Activated CD8-positive, alpha-beta memory T cell treated with anti-CD3 and anti-CD28 coated beads for 24 hours (primary cell): ENCODE measurements at regions not wholly inside any gene's neighbourhood (a gene's known extent, or its start where the extent isn't known, plus 50 kb on each side); places are given as distances from the start of the nearest gene placed in this dataset.

Experiments used
- DNase-seq: peaks from one replicate; pipeline ENCODE4 v3.0.0-alpha.2; 2020

DNA sequence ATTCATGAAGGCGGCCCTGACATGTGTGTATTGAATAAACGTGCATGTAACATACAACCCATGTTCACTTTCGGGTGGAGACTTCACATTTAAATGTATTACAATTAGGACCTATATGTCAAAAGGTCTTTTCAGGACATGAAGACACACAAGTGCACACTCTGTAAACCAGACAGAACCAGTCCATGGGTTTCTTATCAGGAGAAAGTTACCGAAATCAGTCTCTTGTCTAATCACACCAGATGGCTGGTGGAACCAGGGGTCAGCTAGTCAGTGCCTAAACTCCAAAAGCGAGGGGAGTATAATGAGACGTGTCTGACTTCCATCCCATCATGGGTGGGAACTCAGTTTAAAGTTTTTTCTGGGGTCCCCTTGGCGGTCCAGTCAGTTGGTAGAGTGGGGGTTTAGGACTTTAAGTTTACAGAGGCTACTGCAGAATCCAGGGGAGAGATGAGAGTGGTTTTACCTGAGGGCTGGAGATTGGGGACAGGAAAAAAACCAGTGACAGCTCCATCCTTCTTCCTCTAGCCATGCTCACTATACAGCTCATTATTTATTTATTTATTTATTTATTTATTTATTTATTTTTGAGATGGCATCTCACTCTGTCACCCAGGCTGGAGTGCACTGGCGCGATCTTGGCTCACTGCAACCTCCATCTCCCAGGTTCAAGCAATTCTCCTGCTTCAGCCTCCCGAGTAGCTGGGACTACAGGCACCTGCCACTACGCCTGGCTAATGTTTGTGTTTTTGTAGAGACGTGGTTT, 251.3 kb upstream of the LYZL1 start:
- no peak for DNase-seq

DNA sequence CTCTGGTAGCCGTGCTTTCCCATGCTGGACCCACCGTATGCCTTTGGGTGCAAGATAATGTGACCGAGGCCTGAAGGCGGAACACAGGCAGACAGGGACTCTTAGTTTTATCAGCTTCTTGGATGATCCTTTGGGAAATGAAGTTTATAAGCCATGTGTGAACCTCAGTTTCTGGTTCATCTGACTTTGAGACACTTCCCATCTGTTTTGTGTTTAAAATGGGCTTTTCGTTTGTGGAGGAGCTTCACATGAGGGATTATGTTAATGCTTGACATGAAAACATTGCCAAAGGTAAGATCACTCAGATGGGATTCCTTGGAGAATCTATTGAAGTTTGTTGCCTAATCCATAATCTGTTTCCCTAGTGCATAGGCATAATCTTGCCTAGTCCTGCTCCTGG, 249.8 kb upstream of the LYZL1 start:
- DNase-seq: no peak

DNA sequence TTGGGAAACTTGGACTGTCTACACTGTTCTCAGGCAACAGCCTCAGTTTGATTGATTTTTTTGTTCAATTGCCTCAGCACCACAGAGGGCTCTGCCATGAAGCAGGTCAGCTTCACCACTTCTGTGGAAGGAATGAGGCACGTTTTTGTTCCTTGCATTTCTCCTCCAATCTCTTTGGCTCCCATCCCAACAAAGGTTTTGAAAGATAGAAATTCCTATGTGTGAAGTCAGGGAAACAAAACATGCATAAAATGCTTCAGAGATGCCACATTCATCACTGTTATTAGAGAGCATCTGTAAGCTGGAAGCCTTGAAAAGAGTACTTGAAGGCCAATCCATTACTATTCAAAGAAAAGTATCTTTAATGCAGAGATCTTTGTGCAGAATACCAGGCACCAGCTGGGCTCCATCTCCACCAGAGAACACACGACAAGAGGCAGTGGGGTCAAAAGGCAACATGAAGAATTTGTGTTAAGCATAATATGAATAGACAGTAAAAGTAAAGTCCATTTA, 249.1 kb upstream of the LYZL1 start:
- no peak for DNase-seq

DNA sequence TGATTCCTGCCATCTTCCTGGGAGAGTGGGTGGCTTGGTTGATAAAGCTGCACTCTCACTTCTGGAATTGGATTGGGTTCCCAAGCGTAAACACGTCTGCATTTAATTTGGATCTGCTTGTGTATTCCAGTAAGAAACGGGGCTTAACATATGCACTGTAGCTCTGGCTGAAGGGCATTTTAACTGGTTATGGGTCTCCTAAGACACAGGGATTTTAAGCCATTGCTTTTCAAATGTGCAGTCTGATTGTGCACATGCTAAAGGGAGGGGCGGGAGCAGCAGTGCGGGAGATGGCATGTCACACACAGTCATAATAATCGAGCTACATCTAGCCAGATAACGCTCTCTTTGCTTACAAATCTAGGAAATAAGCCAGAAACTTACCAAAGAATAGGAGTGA, 247.3 kb upstream of the LYZL1 start:
- DNase-seq: no peak

DNA sequence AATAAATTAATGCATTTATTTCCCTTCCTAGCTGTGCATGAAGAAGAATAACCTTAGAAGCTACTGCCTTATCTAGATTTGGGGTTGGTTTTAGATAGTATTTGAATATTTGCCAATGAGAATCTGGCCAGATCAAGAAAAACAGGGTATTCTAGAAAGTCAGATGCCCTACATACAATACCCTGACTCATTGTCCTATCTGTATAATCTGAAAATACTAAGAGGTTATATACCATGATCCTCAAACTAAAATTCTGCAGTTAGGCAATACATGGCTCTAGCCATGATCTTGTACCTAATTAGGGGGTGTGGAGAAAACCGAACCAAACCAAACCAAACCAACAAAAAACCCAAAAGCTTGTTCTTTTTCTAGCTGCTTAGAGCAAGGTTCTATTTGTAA, 240.4 kb upstream of the LYZL1 start:
- no peak for DNase-seq

DNA sequence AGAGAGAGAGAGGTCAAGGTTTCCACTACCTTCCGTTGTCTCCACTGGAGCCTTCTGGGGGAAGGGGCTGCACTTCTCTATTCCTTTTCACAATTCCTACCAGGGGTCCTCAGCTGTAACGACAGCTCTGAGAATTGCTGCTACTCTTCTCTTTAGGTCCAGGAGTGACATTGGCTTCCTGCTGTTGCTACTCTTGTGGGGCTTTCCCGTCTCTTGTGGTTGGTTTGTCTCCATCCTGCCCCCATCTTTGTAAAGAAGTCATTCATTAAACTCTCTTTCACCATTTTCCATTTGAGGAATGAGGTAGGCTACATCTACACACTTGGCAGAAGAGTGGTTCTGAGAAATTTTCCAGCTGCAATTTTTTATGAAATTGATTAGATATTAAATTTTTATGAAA, 238.8 kb upstream of the LYZL1 start:
- no peak for DNase-seq

DNA sequence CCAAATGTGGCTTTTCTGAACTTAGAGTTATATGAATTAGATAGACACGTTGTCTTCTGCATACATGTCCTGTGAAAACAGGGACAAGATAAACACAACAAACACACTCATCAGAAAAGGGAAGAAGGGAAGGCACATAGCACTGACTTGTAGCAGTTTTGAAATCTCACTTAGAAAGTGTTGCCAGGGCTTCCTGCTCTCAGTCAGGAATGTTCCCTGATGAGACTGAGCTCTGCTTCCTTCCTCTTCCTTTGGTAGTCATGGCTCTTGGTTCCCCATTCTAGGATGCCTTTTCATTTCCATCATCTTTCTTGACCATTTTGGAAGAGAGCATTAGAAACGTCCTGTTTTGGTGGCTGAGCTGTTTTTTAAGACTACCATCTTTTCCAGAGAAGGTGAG, 233.8 kb upstream of the LYZL1 start:
- DNase-seq: no peak

DNA sequence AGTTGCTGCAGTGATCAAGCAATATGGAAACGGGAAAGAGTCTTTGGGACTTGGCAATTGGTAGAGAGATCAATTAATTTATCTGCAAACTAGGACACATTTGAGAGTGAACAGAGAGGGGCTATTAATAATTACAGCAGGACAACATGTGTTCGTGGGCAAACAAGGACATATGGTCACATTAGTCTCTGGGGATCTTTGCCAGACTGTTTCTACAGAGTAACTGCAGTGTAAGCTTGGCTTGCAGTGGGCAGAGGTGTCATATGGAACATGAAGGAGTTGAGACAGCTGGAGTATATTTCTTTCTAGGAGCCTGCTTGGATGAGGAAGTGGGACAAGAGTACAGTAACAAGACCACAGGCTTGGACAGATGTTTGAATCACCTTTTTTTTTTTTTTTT, 232.1 kb upstream of the LYZL1 start:
- no peak for DNase-seq

DNA sequence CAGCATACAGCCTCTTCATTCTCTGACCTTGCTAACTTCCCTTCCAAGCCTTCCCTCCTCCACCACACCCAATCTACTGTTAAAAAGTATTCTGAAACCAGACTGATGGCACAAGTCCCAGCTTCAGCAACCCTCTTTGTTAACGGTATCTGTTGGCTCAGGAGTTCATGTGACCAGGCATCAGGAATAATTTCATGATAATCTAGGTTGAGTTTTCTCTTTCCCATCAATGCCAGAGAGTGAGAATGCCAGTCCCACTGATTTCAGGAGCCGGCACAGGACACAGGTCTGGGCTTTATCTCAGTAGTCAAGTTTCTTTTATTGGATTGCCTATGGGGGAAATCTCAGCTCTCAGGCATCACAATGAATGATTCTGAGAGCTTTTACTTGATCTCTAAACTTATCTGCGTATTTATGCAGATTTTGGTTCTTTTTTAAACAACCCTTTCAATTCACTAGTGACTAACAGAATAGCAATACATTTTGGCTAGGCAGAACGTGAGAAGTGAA, 231.0 kb upstream of the LYZL1 start:
- no peak for DNase-seq

DNA sequence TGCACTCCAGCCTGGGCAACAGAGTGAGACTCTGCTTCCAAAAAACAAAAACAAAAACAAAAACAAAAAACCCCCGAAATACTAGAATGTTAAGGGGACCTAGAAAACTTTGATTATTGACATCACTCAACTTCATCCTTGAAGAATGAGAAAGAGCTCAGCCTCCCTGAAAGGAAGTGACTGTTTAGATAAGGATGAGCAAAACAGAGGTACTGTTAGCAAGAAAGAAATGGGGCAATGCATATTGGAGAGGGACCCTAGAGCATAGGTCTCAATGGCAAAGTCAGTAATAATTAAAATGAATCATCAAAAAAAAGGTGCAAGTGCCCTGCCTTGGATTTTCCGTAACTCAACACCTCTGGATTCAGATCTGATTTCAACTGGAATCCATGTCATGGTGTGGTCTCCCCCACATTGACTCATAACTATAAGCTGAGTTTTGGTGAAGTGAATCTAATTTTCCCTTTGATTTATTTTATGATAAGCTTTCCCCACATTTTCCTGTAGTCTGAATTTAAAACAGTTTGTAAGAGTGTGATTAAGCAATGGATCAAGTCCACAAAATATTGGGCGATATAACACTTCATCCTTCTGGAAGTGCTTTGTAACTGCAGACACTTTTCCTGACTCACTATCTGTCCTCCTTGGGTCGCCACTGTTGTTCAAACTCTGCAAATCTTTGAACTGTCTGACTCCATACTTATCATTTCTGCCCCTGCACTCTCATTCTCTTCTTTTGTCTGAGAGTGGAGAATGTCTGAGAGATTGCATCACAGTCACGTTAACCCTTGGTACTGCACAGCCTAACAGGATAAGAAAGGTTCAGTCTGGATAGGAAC, 224.8 kb upstream of the LYZL1 start:
- DNase-seq: no peak

DNA sequence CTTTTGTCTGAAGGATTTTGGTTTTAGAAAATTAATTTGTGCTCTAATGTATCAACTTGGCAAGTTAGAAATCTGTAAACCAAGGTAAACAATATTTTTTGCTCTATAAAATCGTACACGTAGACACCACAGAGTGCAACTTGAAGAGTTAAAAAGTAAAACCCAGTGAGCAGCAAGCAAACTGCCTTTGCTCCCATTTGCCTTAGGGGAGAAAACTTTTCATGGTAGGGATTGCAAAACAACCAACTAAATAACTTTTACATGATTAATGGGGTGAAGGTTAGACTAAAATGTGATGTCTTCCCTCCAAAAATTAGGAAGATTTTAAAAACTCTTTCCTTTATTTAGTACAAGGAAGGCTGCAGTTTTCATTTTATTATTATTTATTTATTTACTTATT, 224.2 kb upstream of the LYZL1 start:
- DNase-seq: no peak

DNA sequence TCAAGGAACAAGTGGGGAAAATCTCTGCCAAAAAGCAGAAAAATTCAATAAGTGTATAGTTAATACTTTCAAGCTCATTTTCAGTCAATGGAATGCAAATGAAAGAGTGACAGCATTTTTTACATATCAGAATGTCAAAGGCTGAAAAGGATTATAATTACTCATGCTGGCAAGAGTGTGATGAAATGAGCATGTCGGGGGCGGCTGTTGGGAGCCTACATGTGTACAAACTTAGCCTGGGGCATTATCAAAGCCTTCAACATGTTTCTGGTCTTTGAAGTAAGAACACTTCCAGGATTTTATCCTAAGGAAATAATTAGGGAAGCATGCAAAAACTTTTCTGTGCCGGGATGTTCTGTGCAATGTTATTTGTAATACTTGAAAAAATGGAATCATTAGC, 221.7 kb upstream of the LYZL1 start:
- no peak for DNase-seq

DNA sequence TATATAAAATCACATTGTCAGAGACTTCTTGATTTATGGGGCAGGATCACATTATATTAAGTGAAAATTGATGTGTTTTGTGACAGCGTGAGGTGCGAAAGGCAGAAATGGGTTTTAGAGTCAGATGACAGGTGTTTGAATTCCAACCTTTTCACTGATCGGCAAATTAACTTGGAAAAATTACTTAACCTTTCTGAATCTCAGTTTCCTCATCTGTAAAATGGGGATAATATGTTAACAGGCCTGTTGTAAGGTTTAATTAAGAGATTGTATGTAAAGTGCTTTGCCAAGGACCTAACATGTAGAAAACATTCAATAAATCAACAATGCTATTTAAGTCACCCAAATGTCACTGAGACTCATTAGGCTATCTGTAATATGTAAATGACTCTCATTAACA, 221.2 kb upstream of the LYZL1 start:
- no peak for DNase-seq

DNA sequence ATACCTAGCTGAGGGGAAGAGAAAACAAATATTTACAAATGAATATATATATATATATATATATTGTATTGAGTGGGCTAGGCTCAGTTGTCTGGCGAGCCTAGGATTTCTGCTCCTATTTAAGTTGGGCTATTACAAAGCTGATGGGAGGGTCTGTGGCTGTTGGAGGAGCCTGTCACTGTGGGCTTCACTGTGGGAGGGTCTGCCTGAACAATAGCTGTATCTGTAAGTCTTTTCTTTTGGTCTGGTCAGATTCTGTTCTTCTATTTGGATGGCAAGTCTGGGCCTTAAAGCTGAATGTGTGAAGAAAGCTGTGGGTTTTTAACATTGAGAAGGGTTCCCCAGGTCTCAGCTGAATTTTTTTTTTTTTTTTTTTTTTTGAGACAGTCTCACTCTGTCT, 220.6 kb upstream of the LYZL1 start:
- no peak for DNase-seq

DNA sequence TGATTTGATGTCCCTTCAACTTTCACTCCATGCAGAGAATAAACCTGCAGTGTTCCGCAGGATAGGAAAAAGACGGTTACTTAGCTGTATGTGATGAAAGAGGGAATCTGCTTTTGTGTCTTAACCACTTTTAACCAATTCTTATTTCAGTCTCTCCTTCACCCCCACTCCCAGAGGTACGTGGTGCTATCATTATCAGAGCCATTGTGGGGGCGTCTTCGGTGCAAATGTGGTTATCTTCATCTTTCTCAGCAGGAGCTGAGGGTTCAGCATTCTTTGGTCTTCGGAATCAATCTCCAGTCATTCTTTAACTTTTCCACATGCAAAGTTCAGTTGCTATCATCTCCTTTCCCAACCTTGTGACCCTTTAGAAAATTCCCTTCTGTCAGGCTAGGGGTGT, 219.9 kb upstream of the LYZL1 start:
- no peak for DNase-seq

DNA sequence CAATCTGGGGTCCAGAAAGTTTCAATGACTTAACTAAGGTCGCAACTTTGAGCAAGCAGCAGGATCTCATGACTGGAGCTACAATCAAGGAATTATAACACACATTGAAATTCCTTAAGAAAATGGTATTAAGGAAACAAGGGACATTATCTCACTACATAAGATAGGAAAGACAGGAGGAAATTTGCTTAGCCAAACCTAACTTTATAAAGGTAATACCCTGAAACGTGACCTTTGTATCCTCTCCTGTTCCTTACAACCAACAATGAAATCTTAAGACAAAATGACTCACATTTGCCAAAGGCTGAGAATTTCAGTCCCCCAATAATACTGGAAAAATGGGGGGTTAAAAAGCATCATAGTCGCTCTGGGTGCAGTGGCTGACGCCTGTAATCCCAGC, 218.9 kb upstream of the LYZL1 start:
- DNase-seq: no peak

DNA sequence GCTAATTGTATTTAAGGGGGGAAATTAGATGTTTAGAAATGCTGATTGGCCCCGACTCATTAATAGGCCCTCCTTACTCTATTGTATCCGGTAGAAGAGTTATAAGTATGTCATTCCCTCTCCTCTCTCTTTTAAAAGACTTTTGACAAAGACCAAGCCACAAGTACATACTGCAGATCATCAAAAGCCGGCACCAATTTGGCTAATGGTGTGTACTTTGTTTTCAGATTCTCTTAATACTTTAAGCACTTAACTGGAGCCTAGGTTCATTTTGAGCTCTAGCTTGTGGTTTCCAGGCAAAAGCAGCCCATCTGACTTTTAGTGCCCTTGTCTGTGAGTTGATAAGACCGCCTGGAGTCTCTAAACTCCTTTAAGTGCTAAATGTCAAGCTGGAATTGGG, 210.0 kb upstream of the LYZL1 start:
- no peak for DNase-seq

DNA sequence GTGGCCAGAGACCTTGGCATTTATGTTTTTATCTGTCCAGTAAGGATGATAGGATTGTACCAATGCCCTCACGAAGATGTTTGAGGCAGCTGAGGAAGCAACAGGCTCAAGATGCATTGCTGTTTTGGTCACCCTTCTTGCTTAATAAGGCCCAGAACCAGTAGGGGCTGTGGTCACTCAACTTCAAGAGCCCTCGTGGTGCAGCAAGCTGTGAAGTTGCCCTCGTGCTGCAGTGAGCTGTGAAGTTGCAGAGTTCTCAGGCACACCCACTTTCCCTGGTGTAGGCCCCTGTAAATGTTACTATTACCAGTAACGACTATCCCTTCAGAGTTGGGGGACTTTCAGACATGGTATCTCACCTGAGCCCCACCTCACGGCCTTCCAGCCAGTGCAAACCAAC, 207.6 kb upstream of the LYZL1 start:
- DNase-seq: no peak

DNA sequence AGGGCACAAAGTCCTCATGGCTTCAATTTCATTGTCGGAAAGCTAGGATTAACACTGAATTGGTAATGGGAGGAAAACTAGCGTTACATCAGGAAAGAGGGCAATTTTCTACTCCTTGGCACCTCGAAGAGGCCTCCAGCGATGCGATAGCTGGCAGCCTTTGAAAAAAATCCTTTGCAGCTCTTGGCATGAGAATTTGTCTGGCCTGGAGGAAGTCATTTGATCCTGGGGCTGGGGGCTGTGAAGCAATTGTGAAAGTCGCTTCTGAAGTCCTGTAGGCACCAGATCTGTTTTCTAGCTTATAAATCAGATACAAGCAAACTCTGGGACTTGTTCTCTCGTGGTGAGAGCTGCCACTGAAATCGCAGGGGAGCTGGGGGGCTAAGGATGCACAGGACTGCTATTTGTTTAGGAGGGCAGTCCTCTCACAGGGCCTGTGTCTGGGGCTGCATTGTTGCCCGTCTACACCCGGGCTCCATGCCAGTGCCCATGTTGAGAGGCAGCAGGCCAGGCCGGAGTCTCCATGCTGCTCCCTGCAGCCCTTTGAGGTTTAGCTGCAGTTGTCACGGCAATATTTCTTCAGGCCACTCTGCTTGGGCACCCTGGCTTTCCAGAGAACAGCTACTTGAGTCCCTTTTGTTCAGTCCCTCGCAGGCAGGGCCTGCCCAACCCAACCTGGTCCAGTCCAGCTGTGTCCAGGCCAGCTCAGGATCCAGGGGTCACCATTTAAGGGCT, 206.8 kb upstream of the LYZL1 start:
- DNase-seq: no peak

DNA sequence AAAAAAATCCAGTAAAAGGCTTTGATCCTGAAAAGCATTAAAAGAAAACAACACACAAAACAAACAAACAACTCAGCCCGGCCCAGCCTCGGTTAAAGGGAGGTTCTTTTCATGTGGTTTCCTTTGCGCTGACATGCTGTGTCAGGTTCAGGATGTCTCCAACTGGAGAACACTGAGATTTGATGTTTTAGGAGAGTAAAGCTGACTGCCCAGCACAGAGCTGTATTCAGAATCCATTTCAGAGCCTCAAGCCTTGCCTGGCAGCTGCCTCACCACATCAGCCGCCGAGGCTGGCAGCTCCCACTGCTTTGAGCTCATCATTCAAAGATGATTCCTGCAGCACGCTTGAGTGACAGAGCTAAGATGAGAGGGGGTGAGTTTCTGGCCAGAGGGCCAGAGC, 205.8 kb upstream of the LYZL1 start:
- DNase-seq: no peak

DNA sequence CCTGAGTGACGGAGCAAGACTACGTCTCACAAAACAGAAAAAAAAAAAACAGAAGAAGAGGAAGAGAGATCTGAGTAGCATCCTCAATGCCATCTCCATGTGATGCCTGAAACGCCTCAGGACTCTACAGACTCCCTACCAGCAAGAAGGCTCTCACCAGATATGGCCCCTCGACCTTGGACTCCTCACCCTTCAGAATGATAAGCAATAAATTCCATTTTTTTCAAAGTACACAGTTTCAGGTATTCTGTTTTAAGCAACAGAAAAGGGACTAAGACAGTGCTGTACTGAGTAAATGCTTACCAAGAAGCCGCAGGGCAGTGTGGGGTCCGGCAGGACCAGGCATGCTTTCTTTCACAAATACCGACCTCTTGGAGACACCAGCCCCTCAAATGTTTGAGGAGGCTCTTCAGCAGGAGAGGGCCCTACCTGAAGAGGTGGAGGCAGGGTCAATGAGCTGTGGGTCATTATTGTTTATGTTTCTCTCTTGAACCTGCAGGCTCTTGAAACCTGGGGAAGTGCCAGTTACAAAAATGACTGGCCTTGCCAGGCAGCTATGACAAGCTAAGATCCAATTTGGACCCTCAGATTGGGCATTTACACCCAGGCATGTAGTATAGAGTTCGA, 204.1 kb upstream of the LYZL1 start:
- DNase-seq: no peak

DNA sequence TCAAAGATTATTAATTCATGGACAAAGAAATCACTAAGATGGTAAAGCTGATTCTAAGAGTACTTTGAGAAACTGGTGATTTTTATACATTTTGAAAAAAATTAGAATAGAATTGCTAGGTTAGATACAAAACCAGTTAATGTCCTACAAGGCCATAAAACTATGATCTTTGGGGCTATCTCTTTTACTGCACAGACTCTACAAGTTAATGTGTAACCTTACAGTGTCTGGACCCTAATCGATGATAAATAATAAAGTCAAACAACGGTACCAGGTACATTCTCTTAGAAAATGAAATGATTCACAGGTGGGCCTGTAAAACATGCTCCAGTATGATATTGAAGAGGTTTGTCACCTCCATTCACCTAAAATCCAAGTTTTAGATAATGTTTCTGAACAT, 199.8 kb upstream of the LYZL1 start:
- DNase-seq: no peak

DNA sequence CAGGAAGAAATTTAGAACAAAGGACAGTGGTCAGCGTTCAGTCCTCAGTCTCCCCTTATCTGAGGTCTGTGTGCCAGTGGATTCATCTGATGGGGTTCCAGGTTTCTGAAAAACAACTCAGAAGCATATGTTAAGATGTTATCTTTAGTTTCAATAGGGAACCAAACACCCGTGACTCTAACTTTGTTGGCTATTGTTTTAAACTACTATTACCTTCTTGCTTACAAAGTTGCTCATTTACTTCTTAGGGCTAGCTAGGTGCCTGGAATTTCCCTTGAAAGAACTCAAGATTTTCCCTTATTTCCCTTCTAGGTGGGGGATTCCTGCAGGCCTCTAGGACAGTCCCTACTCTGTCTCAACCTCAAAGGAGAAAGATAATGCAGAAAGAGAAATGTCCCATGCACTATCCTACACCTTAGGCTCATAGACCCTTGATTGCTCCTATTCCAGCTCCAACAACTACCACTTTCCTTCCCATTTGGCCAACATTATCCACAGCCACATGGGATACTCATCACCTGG, 192.5 kb upstream of the LYZL1 start:
- DNase-seq: no peak
